HepG2 (cell line): ENCODE measurements at regions not wholly inside any gene's neighbourhood (a gene's known extent, or its start where the extent isn't known, plus 50 kb on each side); places are given as distances from the start of the nearest gene placed in this dataset.

ENCODE experiments used
- AKAP8 ChIP-seq: sonication (generic); formaldehyde crosslinking; IDR thresholded peaks from 2 replicates; pipeline ENCODE4 v1.5.1; 2020; ENCODE audit warnings: mild to moderate bottlenecking, missing genetic modification reagents
- FOXM1 ChIP-seq: sonication (generic); formaldehyde crosslinking; IDR thresholded peaks from 2 replicates; pipeline ENCODE4 v1.5.0; 2020; ENCODE audit warnings: missing genetic modification reagents
- HIC2 ChIP-seq: sonication (generic); formaldehyde crosslinking; IDR thresholded peaks from 2 replicates; pipeline ENCODE4 v1.9.0; 2022; ENCODE audit warnings: low read depth, missing genetic modification reagents
- MEIS2 ChIP-seq: sonication (generic); formaldehyde crosslinking; IDR thresholded peaks from 2 replicates; pipeline ENCODE4 v1.9.0; 2021; ENCODE audit warnings: mild to moderate bottlenecking, missing genetic modification reagents
- NFE2L1 ChIP-seq: sonication (generic); formaldehyde crosslinking; IDR thresholded peaks from 2 replicates; pipeline ENCODE4 v1.4.0; 2020; ENCODE audit warnings: missing genetic modification reagents, mild to moderate bottlenecking, borderline replicate concordance
- NR1H2 ChIP-seq: sonication (generic); formaldehyde crosslinking; IDR thresholded peaks from 2 replicates; pipeline ENCODE4 v1.8.1; 2022; ENCODE audit warnings: low read depth, missing genetic modification reagents, borderline replicate concordance
- POLR2A ChIP-seq, 2 experiments: IDR thresholded peaks; 2 replicates each; pipeline ENCODE4 v1.6.1; 2011; ENCODE audit warnings: low read depth in 2 of 2, low read length in 2 of 2, mild to moderate bottlenecking in 1 of 2, moderate library complexity in 1 of 2; ENCODE audit not compliant: insufficient read depth in 1 of 2
- YEATS4 ChIP-seq: sonication (generic); formaldehyde crosslinking; IDR thresholded peaks from 2 replicates; pipeline ENCODE4 v1.4.0; 2020; ENCODE audit warnings: missing genetic modification reagents, borderline replicate concordance
- ZSCAN25 ChIP-seq: sonication (generic); formaldehyde crosslinking; IDR thresholded peaks from 2 replicates; pipeline ENCODE4 v1.8.0; 2022; ENCODE audit warnings: mild to moderate bottlenecking, missing genetic modification reagents
- TF ChIP-seq, protein P1 (sequence below): sonication (generic); formaldehyde crosslinking; IDR thresholded peaks from 2 replicates; pipeline ENCODE4 v1.5.1; 2020; ENCODE audit warnings: mild to moderate bottlenecking, missing genetic modification reagents, moderate library complexity

- TF ChIP-seq ZSCAN25 (CRISPR knock-in tag): 0 out of 2 replicates have a peak, but pooled peaks have one; percentile 24
- TF ChIP-seq HIC2: no peak
- no peak for TF ChIP-seq FOXM1 (CRISPR knock-in tag)
- TF ChIP-seq AKAP8 (CRISPR knock-in tag): no peak
- peak in 1 of 2 experiments; percentile 45; a peak in 1 of 4 replicates for TF ChIP-seq POLR2A (IDR thresholded peaks at IDR 0.05; ENCODE audit: insufficient read depth in 1 of 2, low read depth in 2 of 2, low read length in 2 of 2)
- TF ChIP-seq, protein P1, sequence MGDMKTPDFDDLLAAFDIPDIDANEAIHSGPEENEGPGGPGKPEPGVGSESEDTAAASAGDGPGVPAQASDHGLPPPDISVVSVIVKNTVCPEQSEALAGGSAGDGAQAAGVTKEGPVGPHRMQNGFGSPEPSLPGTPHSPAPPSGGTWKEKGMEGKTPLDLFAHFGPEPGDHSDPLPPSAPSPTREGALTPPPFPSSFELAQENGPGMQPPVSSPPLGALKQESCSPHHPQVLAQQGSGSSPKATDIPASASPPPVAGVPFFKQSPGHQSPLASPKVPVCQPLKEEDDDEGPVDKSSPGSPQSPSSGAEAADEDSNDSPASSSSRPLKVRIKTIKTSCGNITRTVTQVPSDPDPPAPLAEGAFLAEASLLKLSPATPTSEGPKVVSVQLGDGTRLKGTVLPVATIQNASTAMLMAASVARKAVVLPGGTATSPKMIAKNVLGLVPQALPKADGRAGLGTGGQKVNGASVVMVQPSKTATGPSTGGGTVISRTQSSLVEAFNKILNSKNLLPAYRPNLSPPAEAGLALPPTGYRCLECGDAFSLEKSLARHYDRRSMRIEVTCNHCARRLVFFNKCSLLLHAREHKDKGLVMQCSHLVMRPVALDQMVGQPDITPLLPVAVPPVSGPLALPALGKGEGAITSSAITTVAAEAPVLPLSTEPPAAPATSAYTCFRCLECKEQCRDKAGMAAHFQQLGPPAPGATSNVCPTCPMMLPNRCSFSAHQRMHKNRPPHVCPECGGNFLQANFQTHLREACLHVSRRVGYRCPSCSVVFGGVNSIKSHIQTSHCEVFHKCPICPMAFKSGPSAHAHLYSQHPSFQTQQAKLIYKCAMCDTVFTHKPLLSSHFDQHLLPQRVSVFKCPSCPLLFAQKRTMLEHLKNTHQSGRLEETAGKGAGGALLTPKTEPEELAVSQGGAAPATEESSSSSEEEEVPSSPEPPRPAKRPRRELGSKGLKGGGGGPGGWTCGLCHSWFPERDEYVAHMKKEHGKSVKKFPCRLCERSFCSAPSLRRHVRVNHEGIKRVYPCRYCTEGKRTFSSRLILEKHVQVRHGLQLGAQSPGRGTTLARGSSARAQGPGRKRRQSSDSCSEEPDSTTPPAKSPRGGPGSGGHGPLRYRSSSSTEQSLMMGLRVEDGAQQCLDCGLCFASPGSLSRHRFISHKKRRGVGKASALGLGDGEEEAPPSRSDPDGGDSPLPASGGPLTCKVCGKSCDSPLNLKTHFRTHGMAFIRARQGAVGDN (CRISPR knock-in tag): peak; percentile 68
- TF ChIP-seq NFE2L1 (CRISPR knock-in tag): no peak
- 0 out of 2 replicates have a peak, but pooled peaks have one; percentile 2 for TF ChIP-seq YEATS4 (CRISPR knock-in tag)
- no peak for TF ChIP-seq NR1H2 (CRISPR knock-in tag)
- peak; percentile 49; the same call in 1 of the 2 replicates for TF ChIP-seq MEIS2 (CRISPR knock-in tag)
Observed at GRCh38 chr15:99486371-99487336, 79.1 kb upstream of the MEF2A start (continued).
